ENCODE measurements at regions not wholly inside any gene's neighbourhood (a gene's known extent, or its start where the extent isn't known, plus 50 kb on each side); places are given as distances from the start of the nearest gene placed in this dataset.

GRCh38 chr11:28636033-28636432 is 527.8 kb downstream of the METTL15 start:
- H3K4me1 ChIP-seq (ENCODE audit: control insufficient read depth in 1 of 2, insufficient read depth in 2 of 2, low read depth in 1 of 2, low read length in 1 of 2) = peaks cover 0 to 7% of the 10 kb centered on the region in 2 experiments; a peak in 2 of 4 replicates
- H4K20me1 ChIP-seq (ENCODE audit: insufficient read depth) = no peaks in the 10 kb centered on the region
- no peak overlapping the region for H3K27ac ChIP-seq (ENCODE audit: low read depth in 2 of 2, low read length in 1 of 2)
- no peaks in the 10 kb centered on the region for H3K27me3 ChIP-seq (ENCODE audit: insufficient read depth)
- 35% methylated on average over 4 of the region's 4 CpGs for WGBS (ENCODE audit: low lambda C conversion rate)
- no peak for DNase-seq
- H3K36me3 ChIP-seq (replicated peaks in 1 of 2; ENCODE audit: control insufficient read depth in 1 of 2, insufficient read depth in 2 of 2, low read length in 1 of 2) = no peaks in the 10 kb centered on the region
- no peak overlapping the region for H3K4me2 ChIP-seq
- H3K4me3 ChIP-seq (ENCODE audit: low read depth in 2 of 2, low read length in 1 of 2) = no peak overlapping the region
- H3K9me2 ChIP-seq = no peaks in the 10 kb centered on the region
- TF ChIP-seq TCF12 (IDR thresholded peaks at IDR 0.05) (peak; percentile 61), JUND (IDR thresholded peaks at IDR 0.05) (no peak), FOXM1 (IDR thresholded peaks at IDR 0.05; ENCODE audit: low read depth) (no peak), REST (IDR thresholded peaks at IDR 0.05; ENCODE audit: low read depth, low read length) (peak; percentile 56; the same call in 1 of the 2 replicates), FOSL2 (IDR thresholded peaks at IDR 0.05; ENCODE audit: borderline replicate concordance, low read depth) (no peak), YY1 (IDR thresholded peaks at IDR 0.05; ENCODE audit: low read depth) (no peak)
- TF ChIP-seq, protein P1, sequence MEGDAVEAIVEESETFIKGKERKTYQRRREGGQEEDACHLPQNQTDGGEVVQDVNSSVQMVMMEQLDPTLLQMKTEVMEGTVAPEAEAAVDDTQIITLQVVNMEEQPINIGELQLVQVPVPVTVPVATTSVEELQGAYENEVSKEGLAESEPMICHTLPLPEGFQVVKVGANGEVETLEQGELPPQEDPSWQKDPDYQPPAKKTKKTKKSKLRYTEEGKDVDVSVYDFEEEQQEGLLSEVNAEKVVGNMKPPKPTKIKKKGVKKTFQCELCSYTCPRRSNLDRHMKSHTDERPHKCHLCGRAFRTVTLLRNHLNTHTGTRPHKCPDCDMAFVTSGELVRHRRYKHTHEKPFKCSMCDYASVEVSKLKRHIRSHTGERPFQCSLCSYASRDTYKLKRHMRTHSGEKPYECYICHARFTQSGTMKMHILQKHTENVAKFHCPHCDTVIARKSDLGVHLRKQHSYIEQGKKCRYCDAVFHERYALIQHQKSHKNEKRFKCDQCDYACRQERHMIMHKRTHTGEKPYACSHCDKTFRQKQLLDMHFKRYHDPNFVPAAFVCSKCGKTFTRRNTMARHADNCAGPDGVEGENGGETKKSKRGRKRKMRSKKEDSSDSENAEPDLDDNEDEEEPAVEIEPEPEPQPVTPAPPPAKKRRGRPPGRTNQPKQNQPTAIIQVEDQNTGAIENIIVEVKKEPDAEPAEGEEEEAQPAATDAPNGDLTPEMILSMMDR (IDR thresholded peaks at IDR 0.05) = no peak
- ChIA-PET CTCF (no interaction called here), POLR2A (no interaction called here)
- no peak overlapping the region for H3K9ac ChIP-seq
- no peaks in the 10 kb centered on the region for H3K9me3 ChIP-seq
- no peaks in the 10 kb centered on the region for H3F3A ChIP-seq (replicated peaks; ENCODE audit: insufficient read depth)
- no peak overlapping the region for H2AFZ ChIP-seq (ENCODE audit: low read depth)
- H3K79me2 ChIP-seq (ENCODE audit: insufficient read depth) = no peaks in the 10 kb centered on the region

DNA sequence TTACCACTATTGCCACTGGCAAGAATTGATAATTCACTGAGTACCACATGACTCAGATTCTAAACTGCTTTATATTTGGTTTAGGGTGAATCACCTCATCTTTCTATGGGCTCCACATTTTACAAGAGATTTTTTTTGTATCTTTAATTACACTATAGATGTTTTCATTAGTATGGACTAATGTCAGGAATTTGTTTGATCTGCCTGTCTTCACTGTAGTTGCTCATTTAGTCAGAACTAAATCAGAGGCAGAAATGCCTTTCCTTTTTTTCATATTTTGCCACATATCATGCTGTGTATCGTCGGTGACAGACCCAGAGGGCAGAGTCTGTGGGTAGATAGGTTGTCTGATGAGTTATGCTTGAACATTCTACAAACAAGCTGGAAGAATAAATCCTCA is 524.1 kb downstream of the METTL15 start:
- Histone ChIP-seq H3K4me2 (no peak overlapping the region), H3K4me1 (ENCODE audit: control insufficient read depth in 1 of 2, insufficient read depth in 2 of 2, low read depth in 1 of 2, low read length in 1 of 2) (peaks cover 0 to 7% of the 10 kb centered on the region in 2 experiments; a peak in 2 of 4 replicates), H3K9ac (no peak overlapping the region), H3K79me2 (ENCODE audit: insufficient read depth) (no peaks in the 10 kb centered on the region), H3K4me3 (ENCODE audit: low read depth in 2 of 2, low read length in 1 of 2) (no peak overlapping the region), H4K20me1 (ENCODE audit: insufficient read depth) (no peaks in the 10 kb centered on the region), H2AFZ (ENCODE audit: low read depth) (no peak overlapping the region), H3K27ac (ENCODE audit: low read depth in 2 of 2, low read length in 1 of 2) (no peak overlapping the region), H3K36me3 (replicated peaks in 1 of 2; ENCODE audit: control insufficient read depth in 1 of 2, insufficient read depth in 2 of 2, low read length in 1 of 2) (no peaks in the 10 kb centered on the region), H3K9me3 (no peaks in the 10 kb centered on the region), H3K9me2 (no peaks in the 10 kb centered on the region), H3K27me3 (ENCODE audit: insufficient read depth) (no peaks in the 10 kb centered on the region), H3F3A (replicated peaks; ENCODE audit: insufficient read depth) (no peaks in the 10 kb centered on the region)
- DNase-seq = no peak
- ChIA-PET CTCF (no interaction called here), POLR2A (no interaction called here)
- WGBS (ENCODE audit: low lambda C conversion rate) = 90% methylated on average over 2 of the region's 2 CpGs
- TF ChIP-seq MEF2A (IDR thresholded peaks at IDR 0.05; ENCODE audit: borderline replicate concordance, low read depth) (no peak), CHD2 (IDR thresholded peaks at IDR 0.05; ENCODE audit: low read length, partially characterized antibody) (no peak), FOXM1 (IDR thresholded peaks at IDR 0.05; ENCODE audit: low read depth) (no peak), PBX3 (IDR thresholded peaks at IDR 0.05) (no peak), FOXJ3 (CRISPR knock-in tag; IDR thresholded peaks at IDR 0.05) (no peak), MXI1 (IDR thresholded peaks at IDR 0.05; ENCODE audit: low read depth, low read length) (no peak), ZBTB33 (IDR thresholded peaks at IDR 0.05; ENCODE audit: borderline replicate concordance, low read depth) (no peak), NRF1 (IDR thresholded peaks at IDR 0.05; ENCODE audit: low read depth, low read length) (no peak), RXRA (IDR thresholded peaks at IDR 0.05; ENCODE audit: borderline replicate concordance, low read depth) (no peak), USF1 (IDR thresholded peaks at IDR 0.05; ENCODE audit: borderline replicate concordance, low read depth) (no peak), GATA2 (CRISPR knock-in tag; IDR thresholded peaks at IDR 0.05) (no peak)
- TF ChIP-seq, protein P2, sequence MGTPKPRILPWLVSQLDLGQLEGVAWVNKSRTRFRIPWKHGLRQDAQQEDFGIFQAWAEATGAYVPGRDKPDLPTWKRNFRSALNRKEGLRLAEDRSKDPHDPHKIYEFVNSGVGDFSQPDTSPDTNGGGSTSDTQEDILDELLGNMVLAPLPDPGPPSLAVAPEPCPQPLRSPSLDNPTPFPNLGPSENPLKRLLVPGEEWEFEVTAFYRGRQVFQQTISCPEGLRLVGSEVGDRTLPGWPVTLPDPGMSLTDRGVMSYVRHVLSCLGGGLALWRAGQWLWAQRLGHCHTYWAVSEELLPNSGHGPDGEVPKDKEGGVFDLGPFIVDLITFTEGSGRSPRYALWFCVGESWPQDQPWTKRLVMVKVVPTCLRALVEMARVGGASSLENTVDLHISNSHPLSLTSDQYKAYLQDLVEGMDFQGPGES (IDR thresholded peaks at IDR 0.05; ENCODE audit: low read depth, low read length) = no peak
